OCI-LY7 (cell line): ENCODE measurements at regions not wholly inside any gene's neighbourhood (a gene's known extent, or its start where the extent isn't known, plus 50 kb on each side); places are given as distances from the start of the nearest gene placed in this dataset.

Experiments
- BruUV-seq: library from RNA; stranded (reverse); fragments of 400-500 nt; replicated peaks from 2 replicates; lab custom pipeline; 2021; lab: Mats Ljungman, UMichigan
- CTCF ChIA-PET: fragments of 300-600 bp; sonication (Branson Sonifier 250); formaldehyde crosslinking; loops from one replicate; lab custom pipeline; 2022; ENCODE audit warnings: antibody characterized with exemption; ENCODE audit not compliant: unreplicated experiment; lab: Charles Lee
- POLR2A ChIA-PET: fragments of 300-600 bp; sonication (Branson Sonifier 250); formaldehyde crosslinking; loops from one replicate; lab custom pipeline; 2022; ENCODE audit warnings: antibody characterized with exemption; lab: Charles Lee
- DNase-seq: peaks from one replicate; pipeline ENCODE4 v3.0.0-alpha.2; 2015; ENCODE audit warnings: low spot score
- H2AFZ ChIP-seq: fragments of 200-600 bp; sonication (generic), shearing (Covaris generic); 2 replicates; pipeline ENCODE4 v1.6.1; 2014; ENCODE audit warnings: mild to moderate bottlenecking, antibody characterized with exemption, low read length, moderate library complexity
- H3K27ac ChIP-seq: fragments of 200-600 bp; sonication (generic); 2 replicates; pipeline ENCODE4 v1.5.1; 2014; ENCODE audit warnings: mixed run types, low read depth, mild to moderate bottlenecking, moderate library complexity, low read length, inconsistent platforms; ENCODE audit not compliant: poor library complexity, severe bottlenecking
- H3K36me3 ChIP-seq: fragments of 200-600 bp; sonication (generic); 2 replicates; pipeline ENCODE4 v1.6.1; 2014; ENCODE audit warnings: mild to moderate bottlenecking, antibody characterized with exemption, low read length, moderate library complexity, mixed read lengths; ENCODE audit not compliant: insufficient read depth
- H3K4me1 ChIP-seq: fragments of 200-600 bp; sonication (generic); 2 replicates; pipeline ENCODE4 v1.5.1; 2014; ENCODE audit warnings: mild to moderate bottlenecking, low read length; ENCODE audit not compliant: insufficient read depth, poor library complexity, severe bottlenecking
- H3K4me2 ChIP-seq: fragments of 200-600 bp; sonication (generic); 2 replicates; pipeline ENCODE4 v1.6.1; 2014; ENCODE audit warnings: mild to moderate bottlenecking, low read length
- H3K4me3 ChIP-seq: fragments of 200-600 bp; sonication (generic); 2 replicates; pipeline ENCODE4 v1.5.1; 2014; ENCODE audit warnings: mild to moderate bottlenecking, low read depth, low read length; ENCODE audit not compliant: poor library complexity, severe bottlenecking
- H3K79me2 ChIP-seq: fragments of 200-600 bp; sonication (generic); 2 replicates; pipeline ENCODE4 v1.6.1; 2016; ENCODE audit warnings: low read depth, mild to moderate bottlenecking, low read length, moderate library complexity, mixed read lengths; ENCODE audit not compliant: insufficient read depth
- H3K9me2 ChIP-seq: fragments of 200-600 bp; sonication (generic); 2 replicates; pipeline ENCODE4 v1.6.1; 2016; ENCODE audit warnings: mild to moderate bottlenecking, low read length, mixed read lengths; ENCODE audit not compliant: insufficient read depth
- H3K9me3 ChIP-seq: fragments of 200-600 bp; sonication (generic); 2 replicates; pipeline ENCODE4 v1.6.1; 2014; ENCODE audit warnings: mild to moderate bottlenecking, mixed run types, low read length, mixed read lengths
- H4K20me1 ChIP-seq: fragments of 200-600 bp; sonication (generic); 2 replicates; pipeline ENCODE4 v1.6.1; 2014; ENCODE audit warnings: mild to moderate bottlenecking, antibody characterized with exemption, low read length, moderate library complexity, mixed read lengths; ENCODE audit not compliant: insufficient read depth
- CTCF ChIP-seq: fragments of 200-600 bp; sonication (generic); conservative IDR thresholded peaks from 2 replicates; pipeline ENCODE4 v1.5.1; 2014; ENCODE audit warnings: mild to moderate bottlenecking, antibody characterized with exemption, low read length, moderate library complexity, mixed read lengths
- EZH2phosphoT487 ChIP-seq: fragments of 200-600 bp; sonication (generic); IDR thresholded peaks from 2 replicates; pipeline ENCODE4 v1.6.1; 2018; ENCODE audit warnings: low read depth, borderline replicate concordance, mild to moderate bottlenecking, mixed run types, antibody characterized with exemption, low read length, moderate library complexity, mixed read lengths
- intact Hi-C: fragments of 100-400 bp; cut with micrococcal nuclease; formaldehyde crosslinking; loops from one replicate; pipeline ENCODE4 v1.10.0; 2022; ENCODE audit not compliant: unreplicated experiment

GRCh38 chr7:70952311-70952710 lies 179.6 kb upstream of the GALNT17 start:
- Histone ChIP-seq H3K9me2 (no peaks in the 10 kb centered on the region), H3K4me1 (no peaks in the 10 kb centered on the region), H4K20me1 (no peaks in the 10 kb centered on the region), H3K4me2 (no peak overlapping the region), H3K79me2 (no peaks in the 10 kb centered on the region), H3K36me3 (no peaks in the 10 kb centered on the region), H3K4me3 (no peak overlapping the region), H3K9me3 (no peaks in the 10 kb centered on the region), H3K27ac (no peak overlapping the region), H2AFZ (no peak overlapping the region)
- DNase-seq: no peak
- TF ChIP-seq CTCF (no peak), EZH2phosphoT487 (no peak)
- ChIA-PET POLR2A (no interaction called here), CTCF (no interaction called here)
- BruUV-seq: no TSS peak
- intact Hi-C loops: no loop called here

GRCh38 chr7:70953331-70953741 lies 178.6 kb upstream of the GALNT17 start:
- no peaks in the 10 kb centered on the region for H3K36me3 ChIP-seq
- ChIA-PET CTCF (no interaction called here), POLR2A (no interaction called here)
- no TSS peak for BruUV-seq
- H3K9me2 ChIP-seq: no peaks in the 10 kb centered on the region
- no peak overlapping the region for H3K27ac ChIP-seq
- intact Hi-C loops: no loop called here
- no peak overlapping the region for H2AFZ ChIP-seq
- no peaks in the 10 kb centered on the region for H4K20me1 ChIP-seq
- DNase-seq: no peak
- no peaks in the 10 kb centered on the region for H3K9me3 ChIP-seq
- H3K4me2 ChIP-seq: no peak overlapping the region
- H3K4me1 ChIP-seq: no peaks in the 10 kb centered on the region
- no peak for TF ChIP-seq CTCF
- no peak for TF ChIP-seq EZH2phosphoT487
- no peaks in the 10 kb centered on the region for H3K79me2 ChIP-seq
- H3K4me3 ChIP-seq: no peak overlapping the region

- H3K79me2 ChIP-seq: no peaks in the 10 kb centered on the region
- H3K36me3 ChIP-seq: no peaks in the 10 kb centered on the region
- no peak for DNase-seq
- H3K9me2 ChIP-seq: no peaks in the 10 kb centered on the region
- no peaks in the 10 kb centered on the region for H3K4me1 ChIP-seq
- CTCF ChIA-PET: no interaction called here
- intact Hi-C loops: no loop called here
- no peaks in the 10 kb centered on the region for H3K9me3 ChIP-seq
- H3K27ac ChIP-seq: no peak overlapping the region
- H2AFZ ChIP-seq: no peak overlapping the region
- H3K4me2 ChIP-seq: no peak overlapping the region
- POLR2A ChIA-PET: no interaction called here
- TF ChIP-seq EZH2phosphoT487 (no peak), CTCF (no peak)
- no peaks in the 10 kb centered on the region for H4K20me1 ChIP-seq
- no TSS peak for BruUV-seq
- H3K4me3 ChIP-seq: no peak overlapping the region
These were observed 178.1 kb upstream of the GALNT17 start for GRCh38 chr7:70953796-70954195.
